Suprapubic skin (tissue), 4 donors: ENCODE measurements at regions not wholly inside any gene's neighbourhood (a gene's known extent, or its start where the extent isn't known, plus 50 kb on each side); places are given as distances from the start of the nearest gene placed in this dataset.

Source experiments
- CTCF ChIP-seq, 2 donors: fragments of 200-600 bp in 1 of 2; fragments of 450-650 bp in 1 of 2; sonication (generic) in 1 of 2; IDR thresholded peaks; one replicate each; pipeline ENCODE4 v1.5.1; 2016 to 2019; ENCODE audit warnings: antibody characterized with exemption in 2 of 2, mild to moderate bottlenecking in 1 of 2, moderate library complexity in 1 of 2
- POLR2A ChIP-seq, 2 donors: fragments of 450-650 bp; IDR thresholded peaks; one replicate each; pipeline ENCODE4 v1.6.1; 2017; ENCODE audit warnings: antibody characterized with exemption in 2 of 2, mild to moderate bottlenecking in 2 of 2, moderate library complexity in 2 of 2
- POLR2AphosphoS5 ChIP-seq, 3 donors: sonication (generic); formaldehyde crosslinking; IDR thresholded peaks; one replicate each; pipeline ENCODE4 v1.6.1; 2017; ENCODE audit warnings: antibody characterized with exemption in 3 of 3

GRCh38 chr2:156864753-156865152 lies 392.8 kb upstream of the GALNT5 start:
- no peak for TF ChIP-seq POLR2A (IDR thresholded peaks at IDR 0.05)
- no peak for TF ChIP-seq CTCF (IDR thresholded peaks at IDR 0.05)
- no peak for TF ChIP-seq POLR2AphosphoS5 (IDR thresholded peaks at IDR 0.05)
